H1 (cell line): ENCODE measurements at regions not wholly inside any gene's neighbourhood (a gene's known extent, or its start where the extent isn't known, plus 50 kb on each side); places are given as distances from the start of the nearest gene placed in this dataset.

Experiments
- BACH1 ChIP-seq: IDR thresholded peaks from 2 replicates; pipeline ENCODE4 v1.6.1; 2012; ENCODE audit warnings: low read length, improper control_type of control experiment
- CEBPB ChIP-seq: IDR thresholded peaks from 2 replicates; pipeline ENCODE4 v1.6.1; 2012; ENCODE audit warnings: low read depth, low read length
- CHD7 ChIP-seq: fragments of 300-600 bp; sonication (generic); IDR thresholded peaks from 2 replicates; pipeline ENCODE4 v1.7.1; 2012; ENCODE audit warnings: low read length, moderate library complexity, mild to moderate bottlenecking, inconsistent platforms; ENCODE audit not compliant: insufficient replicate concordance
- EP300 ChIP-seq, 2 experiments: IDR thresholded peaks; 1 replicate in 1 of 2; 2 replicates in 1 of 2; pipeline ENCODE4 v1.6.1; 2011 to 2012; ENCODE audit warnings: low read depth in 2 of 2, low read length in 2 of 2, mild to moderate bottlenecking in 2 of 2, borderline replicate concordance in 1 of 2, inconsistent platforms in 1 of 2, moderate library complexity in 1 of 2
- GABPA ChIP-seq: IDR thresholded peaks from 2 replicates; pipeline ENCODE4 v1.6.1; 2011; ENCODE audit warnings: mild to moderate bottlenecking, low read length, moderate library complexity, borderline replicate concordance; ENCODE audit not compliant: insufficient read depth
- JUND ChIP-seq: IDR thresholded peaks from 2 replicates; pipeline ENCODE4 v1.6.1; 2011; ENCODE audit warnings: mild to moderate bottlenecking, improper control_type of control experiment, low read length
- SP2 ChIP-seq: IDR thresholded peaks from 2 replicates; pipeline ENCODE4 v1.6.1; 2012; ENCODE audit warnings: mild to moderate bottlenecking, low read length, inconsistent platforms

GRCh38 chrX:122641136-122641535, 542.9 kb upstream of the GRIA3 start (continued):
- TF ChIP-seq CHD7 (no peak), GABPA (no peak), JUND (no peak), EP300 (IDR thresholded peaks at IDR 0.05; ENCODE audit: borderline replicate concordance in 1 of 2, low read depth in 2 of 2, low read length in 2 of 2) (no peak), SP2 (no peak), BACH1 (no peak), CEBPB (no peak)
